Cardiac fibroblast (primary cell): ENCODE measurements at regions not wholly inside any gene's neighbourhood (a gene's known extent, or its start where the extent isn't known, plus 50 kb on each side); places are given as distances from the start of the nearest gene placed in this dataset.
"Not testable (repeated sequence)": the region's sequence is repeated elsewhere in the genome, so short reads cannot be mapped to it uniquely, and the experiment has no call there.

ENCODE experiments used
- DNase-seq, 2 donors: peaks; one replicate each; pipeline versions ENCODE4 v3.0.0 to v3.0.0-alpha.2; 2010; ENCODE audit warnings: low read depth in 2 of 2
- H3K4me3 ChIP-seq, 2 donors: replicated peaks in 1 of 2; 1 replicate in 1 of 2; 2 replicates in 1 of 2; pipeline ENCODE4 v1.5.1; 2011; ENCODE audit warnings: low read depth in 2 of 2, low read length in 2 of 2, mild to moderate bottlenecking in 2 of 2, moderate library complexity in 1 of 2
- TF ChIP-seq, protein P1 (sequence below): IDR thresholded peaks from one replicate; pipeline ENCODE4 v1.5.1; 2011; ENCODE audit warnings: low read depth, mild to moderate bottlenecking, low read length, inconsistent platforms

DNA sequence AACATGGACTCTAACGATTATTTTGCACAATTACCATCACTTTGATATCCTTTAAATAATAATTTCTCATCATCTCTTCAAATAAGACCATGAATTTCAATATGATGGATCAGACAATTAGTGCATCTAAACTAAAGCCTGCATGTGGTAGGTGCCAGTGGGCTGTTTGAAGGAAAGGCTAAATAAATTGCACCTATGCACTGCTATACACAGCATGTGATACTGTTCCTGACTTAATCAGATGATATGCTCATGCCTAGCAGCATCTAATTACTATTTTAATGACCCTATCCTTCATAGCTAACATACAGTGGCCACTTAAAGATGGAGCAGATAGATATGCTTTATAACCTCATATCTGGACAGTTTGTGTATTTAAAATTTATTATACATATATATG, 731.6 kb upstream of the MANEA start:
- DNase-seq, result no peak

DNA sequence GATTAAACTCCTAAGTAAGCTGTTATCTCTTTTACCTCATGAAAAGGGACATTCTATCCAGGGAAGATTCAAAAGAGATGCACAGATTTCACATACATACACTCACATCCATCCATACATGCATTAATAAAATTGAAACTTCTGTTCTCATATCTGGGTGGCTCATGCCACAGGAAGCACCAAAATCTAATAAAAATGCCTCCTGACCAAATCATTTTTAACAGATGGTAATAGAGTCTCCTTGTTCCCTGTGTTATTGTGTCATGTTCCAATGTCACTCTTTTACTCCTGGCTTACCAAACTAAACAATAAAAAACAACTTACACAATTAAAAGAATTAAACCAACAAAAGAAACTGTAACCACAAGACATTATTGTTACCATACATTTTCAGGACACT, 742.1 kb upstream of the MANEA start:
- TF ChIP-seq, protein P1, sequence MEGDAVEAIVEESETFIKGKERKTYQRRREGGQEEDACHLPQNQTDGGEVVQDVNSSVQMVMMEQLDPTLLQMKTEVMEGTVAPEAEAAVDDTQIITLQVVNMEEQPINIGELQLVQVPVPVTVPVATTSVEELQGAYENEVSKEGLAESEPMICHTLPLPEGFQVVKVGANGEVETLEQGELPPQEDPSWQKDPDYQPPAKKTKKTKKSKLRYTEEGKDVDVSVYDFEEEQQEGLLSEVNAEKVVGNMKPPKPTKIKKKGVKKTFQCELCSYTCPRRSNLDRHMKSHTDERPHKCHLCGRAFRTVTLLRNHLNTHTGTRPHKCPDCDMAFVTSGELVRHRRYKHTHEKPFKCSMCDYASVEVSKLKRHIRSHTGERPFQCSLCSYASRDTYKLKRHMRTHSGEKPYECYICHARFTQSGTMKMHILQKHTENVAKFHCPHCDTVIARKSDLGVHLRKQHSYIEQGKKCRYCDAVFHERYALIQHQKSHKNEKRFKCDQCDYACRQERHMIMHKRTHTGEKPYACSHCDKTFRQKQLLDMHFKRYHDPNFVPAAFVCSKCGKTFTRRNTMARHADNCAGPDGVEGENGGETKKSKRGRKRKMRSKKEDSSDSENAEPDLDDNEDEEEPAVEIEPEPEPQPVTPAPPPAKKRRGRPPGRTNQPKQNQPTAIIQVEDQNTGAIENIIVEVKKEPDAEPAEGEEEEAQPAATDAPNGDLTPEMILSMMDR, result no peak
- DNase-seq, result no peak
- H3K4me3 ChIP-seq, result no peak overlapping the region

More for the DNA sequence above, 731.6 kb upstream of the MANEA start:
- H3K4me3 ChIP-seq, result no peak overlapping the region
- TF ChIP-seq, protein P1, result no peak

DNA sequence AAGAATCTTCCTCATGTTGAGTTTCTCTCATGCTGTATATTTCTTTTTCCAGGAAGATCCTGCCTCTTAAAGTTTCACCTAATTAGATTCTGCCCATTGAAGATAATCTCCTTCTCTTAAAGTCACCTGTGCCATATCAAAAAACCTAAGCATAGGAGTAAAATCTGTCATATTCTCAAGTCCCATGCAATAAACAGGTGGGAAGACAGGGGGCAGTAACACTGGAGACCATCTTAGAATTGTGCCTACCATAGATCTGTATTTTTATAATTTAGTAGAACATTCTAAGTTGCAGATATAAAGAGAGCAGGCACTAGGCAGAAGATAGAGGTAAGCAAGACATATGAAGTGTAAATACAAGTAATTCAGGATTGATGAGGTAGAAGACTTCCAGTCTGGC, 763.5 kb upstream of the MANEA start:
- TF ChIP-seq, protein P1, result no peak
- DNase-seq, result no peak
- H3K4me3 ChIP-seq, result no peak overlapping the region

DNA sequence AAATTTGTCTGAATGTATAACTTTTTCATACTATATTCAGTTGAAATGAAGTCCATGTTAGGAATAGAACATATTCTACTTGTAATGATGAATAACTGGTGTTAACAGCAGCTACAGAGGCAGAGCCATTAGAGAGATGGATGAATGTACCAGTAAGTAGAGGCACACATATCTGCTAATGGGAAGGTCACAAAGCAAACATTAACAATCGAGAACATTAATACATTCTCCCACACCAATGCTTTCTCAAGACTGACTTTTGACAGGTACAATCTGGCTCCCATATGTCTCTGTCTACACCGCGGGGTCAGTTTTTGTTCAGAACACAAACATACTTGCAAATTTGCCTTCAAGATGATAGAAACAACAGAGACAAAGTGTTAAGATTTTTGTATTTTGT, 776.0 kb upstream of the MANEA start:
- H3K4me3 ChIP-seq, result no peak overlapping the region
- no peak for DNase-seq
- TF ChIP-seq, protein P1, result no peak

DNA sequence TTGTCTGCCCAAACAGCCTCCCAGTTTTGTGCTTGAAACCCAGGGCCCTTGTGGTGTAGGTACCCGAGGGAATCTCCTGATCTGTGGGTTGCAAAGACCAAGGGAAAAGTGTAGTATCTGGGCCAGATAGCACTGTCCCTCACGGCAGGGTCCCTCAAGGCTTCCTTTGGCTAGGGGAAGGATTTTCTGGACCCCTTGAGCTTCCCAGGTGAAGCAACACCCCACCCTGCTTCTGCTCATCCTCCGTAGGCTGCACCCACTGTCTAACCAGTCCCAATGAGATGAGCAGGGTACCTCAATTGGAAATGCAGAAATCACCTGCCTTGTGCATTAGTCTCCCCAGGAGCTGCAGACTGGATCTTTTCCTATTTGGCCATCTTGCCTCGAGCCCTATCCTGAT, 791.8 kb upstream of the MANEA start:
- TF ChIP-seq, protein P1, result no peak
- no peak overlapping the region for H3K4me3 ChIP-seq
- no peak for DNase-seq

DNA sequence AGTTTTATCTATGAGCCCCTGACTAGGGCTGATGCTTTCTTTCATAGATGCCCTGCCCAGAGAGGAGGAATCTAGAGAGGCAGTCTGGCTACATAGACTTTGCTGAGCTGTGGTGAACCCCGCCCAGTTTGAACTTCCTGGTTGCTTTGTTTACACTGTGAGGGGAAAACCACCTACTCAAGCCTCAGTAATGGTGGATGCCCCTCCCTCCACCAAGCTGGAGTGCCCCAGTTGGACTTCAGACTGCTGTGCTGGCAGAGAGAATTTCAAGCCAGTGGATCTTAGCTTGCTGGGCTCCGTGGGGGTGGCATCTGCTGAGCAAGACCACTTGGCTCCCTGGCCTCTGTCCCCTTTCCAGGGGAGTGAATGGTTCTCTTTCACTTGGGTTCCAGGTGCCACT, 792.3 kb upstream of the MANEA start:
- not testable (repeated sequence) for H3K4me3 ChIP-seq, DNase-seq

DNA sequence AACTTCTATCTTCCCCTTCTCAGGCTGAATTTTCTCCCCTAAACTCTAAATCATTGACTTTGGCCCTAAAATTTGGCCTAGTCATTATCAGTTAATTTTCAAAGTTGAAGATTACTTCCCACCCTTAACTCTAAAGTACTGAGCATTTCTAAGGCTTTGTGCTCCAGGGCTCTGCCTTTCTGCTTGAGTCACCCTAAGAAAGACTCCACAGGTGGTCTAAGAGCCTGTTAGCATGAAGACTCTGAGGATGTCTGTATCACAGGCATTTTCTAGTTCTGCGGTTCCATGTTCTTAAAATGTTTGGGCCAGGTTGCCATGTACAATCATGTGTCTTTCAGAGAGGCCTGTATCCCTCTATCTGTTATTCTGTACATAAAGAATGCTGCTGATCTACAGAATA, 808.1 kb upstream of the MANEA start:
- TF ChIP-seq, protein P1, result no peak
- H3K4me3 ChIP-seq, result no peak overlapping the region
- no peak for DNase-seq
